Fibroblast of skin of scalp (primary cell): ENCODE measurements at regions not wholly inside any gene's neighbourhood (a gene's known extent, or its start where the extent isn't known, plus 50 kb on each side); places are given as distances from the start of the nearest gene placed in this dataset.

Experiments used
- DNase-seq: peaks from one replicate; pipeline ENCODE4 v3.0.0-alpha.2; 2013

DNA sequence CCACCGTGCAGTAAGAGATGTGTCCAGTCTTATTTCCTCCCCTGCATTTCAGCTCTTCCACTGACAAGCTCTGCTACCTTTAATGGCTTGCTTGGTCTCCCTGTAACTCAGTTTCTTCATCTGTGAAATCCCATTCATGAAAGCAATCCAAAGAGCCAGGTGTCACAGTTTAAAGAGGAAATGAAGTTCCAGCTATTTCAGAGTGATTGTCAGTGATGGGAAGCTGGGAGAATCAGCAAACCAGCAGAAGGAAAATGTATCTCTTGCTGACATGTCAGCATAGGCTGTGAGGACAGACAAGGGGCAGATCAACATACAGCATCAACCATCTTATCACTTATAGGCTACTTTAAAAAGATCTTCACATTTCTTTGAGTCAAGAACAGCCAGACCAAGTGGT lies 445.3 kb downstream of the ADRA2A start:
- DNase-seq: no peak

DNA sequence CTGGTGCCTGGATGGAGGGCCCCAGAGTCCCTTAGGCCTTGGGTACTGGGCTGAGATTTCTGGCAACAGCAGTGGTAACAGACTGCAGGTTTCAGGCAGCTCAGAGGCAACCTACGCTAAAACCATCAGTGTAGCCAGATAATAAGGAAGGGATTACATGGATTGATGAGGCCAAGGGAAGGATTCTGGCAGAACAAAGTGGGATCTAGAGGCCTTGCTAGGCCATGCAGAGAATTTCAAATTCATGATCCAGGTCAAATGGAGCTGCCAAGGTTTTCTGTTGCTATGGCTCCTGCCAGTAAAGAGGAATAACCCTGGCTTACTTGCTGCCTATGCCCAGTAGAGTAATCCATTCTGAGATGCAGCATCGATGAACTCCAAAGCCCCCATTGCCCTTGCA lies 445.7 kb downstream of the ADRA2A start:
- no peak for DNase-seq

DNA sequence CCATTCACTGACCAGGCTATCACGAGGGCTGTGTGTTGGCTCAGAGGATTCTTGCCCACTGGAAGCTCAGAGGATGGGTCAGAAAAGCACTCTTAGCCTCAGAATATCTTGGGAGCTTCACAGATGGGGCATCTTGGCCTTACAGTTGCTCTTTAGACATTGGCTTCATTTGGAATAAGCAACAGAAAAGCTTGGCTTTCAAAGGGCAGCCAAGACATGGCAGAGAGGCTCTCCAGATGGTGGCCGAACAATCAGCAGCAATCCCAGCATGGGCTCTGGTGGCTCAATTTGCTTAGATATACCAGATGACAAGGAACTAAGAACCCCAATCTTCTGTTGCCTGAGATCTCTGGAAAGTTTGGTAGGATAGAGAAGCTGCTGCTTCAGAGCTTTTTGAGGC lies 446.2 kb downstream of the ADRA2A start:
- DNase-seq: no peak

DNA sequence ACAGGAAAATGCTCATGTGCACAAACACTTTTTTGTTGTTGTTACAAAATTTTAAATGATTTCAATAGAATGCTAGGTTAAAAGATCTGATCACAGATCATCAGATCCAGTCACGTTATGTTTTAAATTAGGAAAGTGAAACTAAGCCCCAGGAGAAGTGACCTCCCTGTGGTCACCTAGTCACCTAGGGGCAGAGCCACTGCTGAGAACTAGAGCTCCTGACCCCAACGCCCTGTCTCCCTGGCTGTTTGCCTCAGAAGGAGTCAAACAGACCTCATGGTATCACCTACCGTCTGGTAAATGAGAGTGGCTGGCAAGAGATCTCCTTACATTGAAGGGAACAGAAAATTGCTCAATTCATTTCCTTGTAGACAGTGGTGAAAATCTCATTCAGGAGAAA lies 447.3 kb downstream of the ADRA2A start:
- DNase-seq: no peak

DNA sequence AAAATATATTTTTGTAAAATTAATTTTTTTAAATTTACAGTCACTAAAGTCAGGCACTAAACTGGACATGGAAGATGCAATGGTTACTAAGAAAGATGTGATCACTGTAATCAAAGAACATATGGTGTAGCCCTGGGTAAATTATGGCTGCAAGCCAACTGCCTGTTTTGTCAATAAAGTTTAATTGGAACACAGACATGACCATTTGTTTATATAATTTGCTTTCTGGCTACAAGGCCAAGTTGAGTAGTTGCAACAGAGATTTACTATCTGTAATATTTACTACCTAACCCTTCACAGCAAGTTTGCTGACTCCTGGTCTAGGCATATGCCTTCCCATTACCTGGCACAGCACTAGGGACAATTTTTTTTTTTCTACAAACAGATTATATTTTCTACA lies 448.9 kb downstream of the ADRA2A start:
- no peak for DNase-seq

DNA sequence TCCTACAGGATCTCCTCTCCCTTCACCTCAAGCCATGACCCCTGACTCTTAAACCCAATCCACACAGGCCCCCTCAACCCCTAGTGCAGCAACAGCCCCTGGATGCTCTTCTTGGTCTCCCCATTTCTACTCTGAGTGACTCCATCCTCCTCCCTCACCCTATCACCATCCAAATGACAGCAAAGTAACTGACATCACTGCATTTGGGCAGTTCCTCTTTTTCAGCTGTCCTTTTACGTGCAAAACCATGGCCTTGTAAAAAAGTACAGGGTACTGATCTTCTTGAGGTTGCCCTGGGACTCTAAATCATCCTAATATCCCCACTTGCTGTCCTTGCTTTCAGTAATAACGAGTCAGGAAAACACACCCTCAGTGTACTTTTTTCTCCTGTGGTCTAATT lies 454.9 kb downstream of the ADRA2A start:
- DNase-seq: no peak

DNA sequence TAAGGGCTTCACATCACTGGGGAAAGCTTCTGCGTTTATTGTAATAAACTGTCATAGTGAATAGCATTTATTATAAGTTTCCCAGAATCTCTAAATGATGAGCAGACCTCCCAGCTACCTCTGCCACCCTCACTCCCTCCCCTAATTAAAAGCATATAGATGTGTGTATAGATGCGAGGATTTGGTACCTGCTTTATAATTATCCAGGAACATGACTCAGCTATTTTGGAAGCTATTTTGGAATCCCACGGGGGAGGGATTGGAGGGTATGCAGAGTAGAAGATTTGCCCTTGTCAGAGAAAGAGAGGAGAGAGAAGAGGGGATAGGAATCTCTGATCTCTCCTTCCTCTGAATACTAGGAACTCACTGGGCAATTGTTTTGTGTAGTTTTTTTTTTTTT lies 455.3 kb downstream of the ADRA2A start:
- DNase-seq: no peak

DNA sequence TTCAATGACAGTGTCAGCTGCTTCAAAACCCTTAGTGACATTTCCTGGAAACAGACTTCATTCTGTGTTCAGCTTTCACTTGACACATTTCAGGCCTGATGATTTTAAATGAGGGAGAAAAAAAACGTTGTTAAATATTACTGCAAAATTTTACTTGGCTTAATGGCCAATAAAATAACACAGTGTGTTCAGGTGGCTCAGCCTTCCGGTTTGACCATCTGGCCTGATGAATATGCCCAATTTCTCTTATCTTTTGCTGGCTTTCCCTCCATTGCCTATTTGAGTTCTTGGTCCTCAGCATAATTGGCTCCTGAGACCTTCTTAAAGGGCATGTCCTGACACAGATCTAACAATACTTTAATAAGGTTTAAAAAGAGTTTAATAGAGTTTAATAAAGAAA lies 462.4 kb downstream of the ADRA2A start:
- DNase-seq: no peak

DNA sequence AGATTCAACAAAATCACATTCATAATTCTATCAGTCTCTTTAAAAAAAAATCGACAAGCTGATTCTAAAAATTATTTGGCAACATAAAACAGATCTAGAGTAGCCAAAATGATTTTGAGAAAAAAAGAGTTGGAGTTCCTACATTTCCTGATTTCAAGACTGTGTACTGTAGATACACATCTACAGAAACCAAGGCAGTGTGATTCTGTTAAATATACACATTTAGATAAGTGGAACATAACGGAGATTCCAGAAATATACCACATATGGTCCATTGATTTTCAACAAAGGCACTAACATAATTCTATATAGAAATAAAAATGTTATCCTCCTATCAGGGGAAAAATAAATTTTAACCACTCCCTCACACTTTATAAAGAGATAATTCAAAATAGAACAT lies 467.0 kb downstream of the ADRA2A start:
- no peak for DNase-seq

DNA sequence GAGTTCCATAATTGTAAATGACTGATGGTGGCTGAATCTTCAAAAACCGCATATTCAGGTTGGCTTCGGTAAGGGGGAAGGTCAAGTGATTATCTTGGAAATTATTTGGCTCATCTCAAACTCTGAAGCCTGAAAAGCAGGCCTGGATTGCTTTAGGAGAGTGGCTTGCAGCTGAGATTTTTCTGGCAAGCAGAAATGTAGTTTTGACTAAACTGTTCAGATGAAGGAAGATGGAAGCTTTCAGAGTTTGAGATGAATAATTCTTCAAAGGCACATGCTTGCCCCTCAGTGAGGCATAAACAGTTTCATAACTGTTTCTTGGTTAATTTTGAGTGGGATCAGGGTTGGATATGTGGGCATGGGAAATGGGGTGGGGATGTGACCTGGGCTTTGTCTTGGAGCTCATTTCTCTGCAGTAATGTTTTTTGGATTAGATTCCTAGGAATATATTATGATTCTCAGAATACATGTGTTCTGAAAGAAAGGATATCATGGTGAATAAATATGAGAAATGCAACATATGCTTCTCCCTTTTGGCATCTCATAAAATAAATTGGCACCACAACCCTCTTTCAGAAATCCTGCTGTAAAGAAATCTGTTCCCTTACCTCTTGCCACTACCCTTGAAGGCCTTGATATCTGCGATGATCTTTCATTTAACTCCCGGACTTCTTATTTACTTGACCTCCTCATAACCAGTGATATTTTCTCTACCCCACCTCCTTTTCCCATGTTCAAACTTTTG lies 469.2 kb downstream of the ADRA2A start:
- DNase-seq: no peak

DNA sequence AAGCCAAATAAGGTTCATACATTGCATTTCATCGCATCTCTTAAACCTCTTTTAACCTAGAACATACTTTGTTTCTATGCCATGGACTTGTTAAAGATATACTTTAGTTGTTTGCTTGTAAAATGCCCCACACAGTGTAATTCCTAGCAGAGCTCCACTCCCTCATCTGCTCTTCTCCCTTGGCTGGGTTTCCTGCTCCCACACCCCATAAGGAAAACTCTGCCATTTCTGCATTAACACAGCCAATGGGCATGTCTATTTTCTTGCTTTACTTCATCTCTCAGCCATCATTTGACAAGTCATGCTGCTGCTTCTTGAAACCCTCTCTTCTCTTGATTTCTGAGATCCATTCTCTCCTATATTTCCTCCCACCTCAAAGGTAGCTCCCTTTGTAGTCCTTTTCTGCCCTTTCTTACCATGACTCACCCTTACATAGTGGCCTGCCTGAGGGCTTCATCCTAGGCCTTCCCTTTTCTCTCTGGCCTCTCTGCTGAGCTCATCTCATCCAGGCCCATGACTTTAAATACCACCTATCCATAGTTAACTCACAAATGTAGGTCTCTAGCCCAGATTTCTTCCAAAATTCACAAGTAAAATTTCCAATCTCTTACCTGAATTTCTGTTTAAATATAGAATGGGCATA lies 471.4 kb downstream of the ADRA2A start:
- DNase-seq: no peak

DNA sequence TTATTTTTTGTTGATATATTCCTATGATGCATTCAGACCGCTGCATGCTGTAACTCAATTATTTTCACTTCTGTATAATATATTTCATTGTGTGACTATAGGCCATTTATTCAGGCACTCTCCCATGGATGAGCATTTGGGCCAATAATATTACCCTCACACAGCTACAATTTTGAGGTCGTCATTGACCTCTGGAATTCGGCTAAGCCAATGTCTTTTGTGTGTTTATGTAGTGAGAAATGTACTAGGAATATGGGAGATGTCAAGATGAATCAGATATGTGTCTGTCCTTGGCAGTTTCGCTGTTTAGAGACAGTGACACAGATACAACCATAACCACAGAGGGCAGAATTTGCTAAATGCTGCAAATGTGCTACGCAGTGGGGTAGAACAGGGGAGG lies 474.2 kb downstream of the ADRA2A start:
- DNase-seq: peak; percentile 1

DNA sequence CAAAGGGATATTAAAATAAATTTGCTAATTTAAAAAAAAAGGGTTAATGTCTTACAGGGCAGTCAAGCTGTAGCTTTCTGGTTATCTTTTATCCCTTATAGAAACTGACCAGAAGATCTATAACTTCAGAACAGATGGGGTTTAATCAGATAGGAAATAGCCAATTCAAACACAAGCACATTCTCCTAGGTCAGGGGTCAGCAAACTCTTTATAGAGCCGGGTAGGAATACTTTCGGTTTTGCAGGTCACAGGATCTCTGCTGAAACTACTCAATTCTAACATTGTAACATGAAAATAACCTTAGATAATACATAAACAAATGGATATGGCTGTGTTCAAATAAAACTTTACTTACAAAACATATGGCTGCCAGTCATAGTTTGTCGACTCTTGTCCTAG lies 479.8 kb downstream of the ADRA2A start:
- DNase-seq: no peak

DNA sequence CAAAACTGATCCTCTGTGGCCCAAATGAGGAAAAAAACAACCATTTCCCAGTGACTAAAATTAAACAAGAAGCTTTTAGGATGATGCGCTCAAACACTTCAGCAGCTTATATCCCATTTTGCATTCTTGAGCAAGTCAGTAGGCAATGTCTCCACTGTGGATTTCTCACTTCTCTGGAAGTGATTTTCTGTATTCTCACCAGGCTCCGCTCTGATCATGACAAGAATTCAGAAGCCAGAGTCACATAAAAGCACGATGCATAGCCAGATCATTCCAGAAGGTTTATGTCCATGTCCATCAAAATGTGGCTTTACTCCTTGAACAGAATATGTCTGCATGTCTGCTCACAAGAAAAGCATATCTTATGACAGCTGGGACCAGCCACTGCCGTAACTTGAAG lies 481.4 kb downstream of the ADRA2A start:
- DNase-seq: no peak

DNA sequence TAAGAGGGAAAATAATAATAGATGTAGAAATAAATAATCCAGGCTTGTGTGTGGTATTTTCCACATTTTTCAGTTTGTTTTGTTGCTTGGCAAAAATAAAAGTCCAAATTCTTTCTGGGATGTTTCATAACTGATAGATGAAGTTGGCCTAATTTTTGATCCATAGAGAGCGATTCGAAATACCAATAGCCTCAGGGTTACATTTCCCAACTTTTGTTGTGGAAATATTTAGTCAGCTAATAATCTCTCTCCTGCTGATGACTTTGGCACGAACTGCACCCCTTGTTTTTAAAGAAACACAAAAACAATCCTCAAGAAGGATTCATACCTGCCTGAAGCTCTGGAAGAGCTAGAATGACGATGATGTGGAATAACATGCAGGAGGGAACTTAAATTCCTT lies 483.2 kb downstream of the ADRA2A start:
- DNase-seq: no peak

DNA sequence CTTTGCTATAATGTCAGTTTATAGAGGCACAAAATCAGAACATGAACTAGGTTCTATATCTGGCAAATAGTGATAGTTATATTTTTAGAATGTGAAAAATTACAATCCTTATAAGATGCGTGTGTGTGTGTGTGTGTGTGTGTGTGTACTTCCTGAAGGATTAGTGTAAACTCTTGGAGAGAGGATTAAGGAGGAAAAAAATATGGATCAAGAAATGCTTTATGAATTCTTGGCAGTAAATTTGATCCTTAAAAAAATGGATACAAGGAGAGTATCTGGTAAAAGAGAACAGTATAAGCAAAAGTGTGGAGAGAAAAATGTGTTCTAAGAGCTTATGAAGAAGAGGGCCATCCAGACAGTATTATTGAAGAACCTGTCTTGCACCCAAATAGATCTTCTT lies 484.3 kb downstream of the ADRA2A start:
- DNase-seq: no peak

DNA sequence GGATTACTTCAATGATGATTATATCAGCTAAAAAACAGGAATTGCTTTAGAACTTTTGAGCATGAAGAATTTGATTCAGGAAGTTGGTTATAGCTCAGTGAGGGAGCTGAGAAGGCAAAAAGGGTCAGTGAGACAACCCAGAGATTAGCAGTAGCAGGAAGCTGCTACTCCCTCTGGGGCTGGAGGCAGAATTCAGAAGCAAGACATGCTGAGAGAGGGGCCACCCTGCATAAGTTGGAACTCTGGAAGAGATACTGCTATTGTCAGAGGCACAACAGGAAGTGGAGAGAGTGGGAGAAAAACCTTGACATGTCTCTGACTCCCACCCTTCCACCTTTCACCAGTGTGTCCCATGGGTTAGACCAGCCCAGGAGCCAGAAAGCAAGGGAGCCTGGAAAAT lies 488.7 kb downstream of the ADRA2A start:
- no peak for DNase-seq

DNA sequence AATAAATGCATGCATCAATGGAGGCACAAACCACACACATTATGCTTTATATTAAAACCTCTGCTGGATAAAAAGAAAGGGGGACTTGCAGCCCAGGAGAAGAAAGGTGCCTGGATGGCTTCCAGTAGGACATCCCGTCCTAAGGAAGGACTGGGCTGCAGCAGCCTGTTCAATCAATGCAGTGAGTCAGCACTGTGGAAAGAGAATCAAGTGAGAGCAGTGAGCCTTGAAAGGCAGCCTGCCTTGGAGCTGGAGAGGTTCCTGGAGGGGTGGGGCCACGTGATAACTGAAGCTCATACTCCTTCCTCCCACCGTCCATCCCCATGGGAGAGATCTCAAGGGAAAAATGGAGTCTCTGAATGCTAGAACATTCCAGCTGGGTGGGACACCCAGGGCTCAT lies 501.2 kb downstream of the ADRA2A start:
- DNase-seq: no peak

DNA sequence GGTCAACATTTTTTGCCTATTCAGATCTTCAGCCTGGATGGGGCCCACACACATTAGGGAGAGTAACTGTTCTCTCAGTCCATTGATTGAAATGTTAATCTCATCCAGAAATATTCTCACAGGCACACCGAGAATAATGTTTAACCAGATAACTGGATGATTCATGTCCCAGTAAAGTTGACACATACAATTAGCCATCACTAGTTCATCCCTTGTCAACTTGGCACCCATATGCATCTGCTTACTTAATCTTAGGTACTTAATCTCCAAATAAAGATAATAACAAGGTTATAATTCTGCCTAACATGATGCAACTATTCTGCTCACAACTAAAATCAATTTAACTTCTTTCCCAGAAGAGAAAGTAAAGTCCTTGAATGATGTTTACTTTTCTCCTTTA lies 502.6 kb downstream of the ADRA2A start:
- DNase-seq: no peak

DNA sequence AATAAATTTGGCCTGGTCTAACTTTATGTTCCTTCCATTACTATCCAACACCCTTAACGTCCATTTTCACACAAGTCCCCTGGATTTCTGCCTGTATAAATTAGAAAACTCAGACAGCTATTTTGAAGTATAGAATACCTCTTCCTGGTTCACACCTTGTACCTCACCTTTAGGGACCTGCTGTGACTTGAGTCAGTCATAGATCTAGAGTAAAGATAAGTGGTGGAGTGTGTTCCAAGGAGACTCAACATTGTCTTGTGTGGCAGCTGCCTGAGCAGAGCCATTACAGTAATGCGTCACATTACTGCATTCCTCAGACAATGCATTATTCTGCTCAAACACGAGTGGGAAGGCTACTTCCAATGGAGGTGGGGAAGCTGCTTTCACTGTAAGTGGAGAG lies 513.9 kb downstream of the ADRA2A start:
- no peak for DNase-seq

DNA sequence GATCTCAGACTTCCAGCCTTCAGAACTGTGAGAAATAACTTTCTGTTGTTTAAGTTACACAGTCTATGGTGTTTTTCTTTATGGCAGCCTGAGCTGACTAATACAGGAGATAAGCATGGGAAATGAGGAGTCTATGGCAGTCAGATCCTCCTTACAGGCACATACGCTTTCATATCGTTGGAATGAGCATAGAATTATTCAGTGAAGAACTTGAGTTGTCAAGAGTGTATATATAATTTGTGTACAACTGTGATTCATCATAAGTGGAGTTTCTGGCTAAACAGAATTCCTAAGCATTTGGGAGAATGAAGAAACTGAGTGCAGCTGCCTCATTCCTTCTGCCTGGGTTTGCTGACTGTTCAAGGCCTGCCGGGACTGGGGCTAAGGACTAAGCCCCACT lies 516.7 kb downstream of the ADRA2A start:
- DNase-seq: peak; percentile 6

DNA sequence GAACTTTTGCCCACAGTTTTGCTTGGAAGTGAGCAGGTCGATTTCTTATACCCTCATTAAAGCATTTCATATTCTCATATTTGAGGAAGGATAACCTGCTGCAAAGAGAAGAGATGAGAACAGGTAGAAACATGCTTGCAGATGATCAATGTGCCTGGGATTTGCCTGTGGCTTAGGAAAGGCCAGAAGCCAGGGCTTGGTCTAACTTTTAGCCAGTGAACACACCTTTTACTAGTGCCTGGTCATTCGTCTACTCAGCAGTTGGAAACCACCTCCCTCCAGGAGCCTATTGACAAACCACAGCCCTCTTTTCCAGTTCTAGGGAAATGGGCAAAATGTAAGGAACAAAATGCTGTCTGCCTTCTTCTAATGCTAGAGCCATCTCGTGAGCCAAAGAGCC lies 518.3 kb downstream of the ADRA2A start:
- no peak for DNase-seq

DNA sequence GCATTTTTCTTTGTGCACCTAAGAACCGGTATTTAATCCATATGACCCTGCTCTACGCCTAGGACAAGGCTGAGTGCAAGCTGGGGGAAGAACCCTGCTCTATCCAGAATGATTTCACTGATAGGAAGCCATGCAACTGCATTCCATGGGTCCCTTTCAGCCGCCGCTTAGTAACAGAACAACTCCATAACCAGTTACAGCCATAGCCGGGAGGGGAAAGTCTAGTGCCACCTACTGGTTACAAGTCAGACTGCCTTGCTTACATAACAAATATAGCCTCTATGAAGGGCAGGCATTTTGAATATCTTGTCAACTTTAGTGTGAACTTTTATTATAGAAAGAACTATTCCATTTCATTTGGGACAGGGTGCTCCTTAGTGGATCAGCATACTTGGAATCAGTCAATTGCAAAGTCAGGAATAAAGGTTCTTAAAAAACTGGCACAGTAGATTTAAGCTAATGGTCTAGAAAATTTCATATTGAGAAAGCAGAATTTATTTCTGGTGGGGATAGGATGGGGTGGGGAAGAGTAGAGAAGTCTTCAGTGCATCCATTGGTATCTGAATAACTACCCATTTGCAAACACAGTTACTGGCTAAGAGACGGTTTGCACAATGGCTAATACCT lies 521.7 kb downstream of the ADRA2A start:
- DNase-seq: peak; percentile 63

DNA sequence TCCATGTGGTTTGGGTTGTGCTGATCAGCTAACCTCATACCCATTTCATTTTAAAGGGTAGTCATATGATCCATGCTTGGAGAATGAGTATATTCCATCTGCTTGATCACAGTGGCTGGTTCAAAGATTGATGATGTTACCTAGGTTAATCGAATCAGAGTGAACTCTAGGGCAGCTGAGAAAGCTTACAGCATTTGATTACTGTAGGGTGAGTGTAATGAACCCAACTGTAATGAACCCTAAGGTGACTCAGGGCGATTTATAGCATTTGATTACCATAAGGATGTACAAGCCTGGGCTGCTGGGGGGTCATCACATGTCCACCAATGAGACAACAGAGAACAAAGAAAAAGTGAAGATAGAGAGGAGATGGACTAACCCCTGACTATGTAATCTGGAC lies 523.1 kb downstream of the ADRA2A start:
- no peak for DNase-seq
